ENCODE measurements at regions not wholly inside any gene's neighbourhood (a gene's known extent, or its start where the extent isn't known, plus 50 kb on each side); places are given as distances from the start of the nearest gene placed in this dataset.
A peak's percentile ranks its signal among the peaks of the same experiment; 100 is the strongest.
"Not testable (repeated sequence)": the region's sequence is repeated elsewhere in the genome, so short reads cannot be mapped to it uniquely, and the experiment has no call there.

DNA sequence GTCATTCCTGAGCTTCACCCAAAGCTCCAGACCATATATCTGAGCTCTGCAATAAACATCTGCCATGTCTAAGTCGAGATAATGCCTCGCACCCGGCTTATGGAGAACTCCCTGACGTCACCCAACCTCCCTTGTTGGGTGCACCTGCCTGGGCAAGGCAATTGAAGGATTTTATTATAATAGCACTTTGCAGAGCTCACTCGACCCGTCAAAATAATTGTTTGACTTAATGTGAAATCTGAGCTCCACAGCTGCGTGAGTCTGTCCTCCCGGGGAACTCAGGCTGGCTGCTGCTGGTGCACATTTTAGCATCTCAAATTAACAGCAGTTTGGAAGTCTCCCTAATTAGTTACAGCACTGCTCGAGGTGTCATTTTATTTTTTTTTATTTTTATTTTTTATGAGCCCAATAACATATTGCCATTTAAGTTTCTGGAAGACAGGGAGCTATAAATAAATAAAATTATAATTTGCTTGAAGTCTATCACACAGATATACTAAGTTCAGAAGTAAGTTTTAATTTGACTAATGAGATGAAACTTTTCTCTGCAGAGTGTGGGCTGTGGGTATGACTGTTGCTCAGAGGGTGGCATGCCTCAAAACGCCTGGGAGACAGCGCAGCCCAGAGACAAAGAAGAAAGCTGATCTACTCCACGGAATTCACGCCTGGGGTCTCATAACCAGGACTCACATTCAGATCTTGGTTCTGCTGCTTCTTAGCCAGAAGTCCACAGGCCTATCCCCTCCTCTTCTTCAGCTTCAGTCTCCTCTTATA lies 401.4 kb upstream of the C16orf82 start:
- DNase-seq = peak; percentile 98

DNA sequence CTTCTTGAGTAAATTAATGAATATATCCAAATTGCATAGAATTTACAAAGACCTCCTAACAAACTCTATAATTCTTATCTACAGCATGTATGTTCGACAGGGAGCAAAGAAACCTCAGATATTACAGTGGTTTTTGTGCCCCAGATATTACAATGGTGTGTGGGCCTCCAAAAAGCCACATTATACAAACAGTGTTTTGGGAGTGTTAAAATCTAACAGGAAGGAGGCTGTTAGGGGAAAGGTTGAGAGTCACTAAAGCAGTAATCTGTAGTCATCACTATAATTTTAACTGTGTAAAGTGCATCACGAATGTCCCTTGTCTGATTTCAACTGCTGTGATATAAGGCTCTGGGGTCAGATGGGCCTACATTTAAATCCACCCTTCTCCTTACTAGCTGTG lies 400.2 kb upstream of the C16orf82 start:
- DNase-seq = no peak

DNA sequence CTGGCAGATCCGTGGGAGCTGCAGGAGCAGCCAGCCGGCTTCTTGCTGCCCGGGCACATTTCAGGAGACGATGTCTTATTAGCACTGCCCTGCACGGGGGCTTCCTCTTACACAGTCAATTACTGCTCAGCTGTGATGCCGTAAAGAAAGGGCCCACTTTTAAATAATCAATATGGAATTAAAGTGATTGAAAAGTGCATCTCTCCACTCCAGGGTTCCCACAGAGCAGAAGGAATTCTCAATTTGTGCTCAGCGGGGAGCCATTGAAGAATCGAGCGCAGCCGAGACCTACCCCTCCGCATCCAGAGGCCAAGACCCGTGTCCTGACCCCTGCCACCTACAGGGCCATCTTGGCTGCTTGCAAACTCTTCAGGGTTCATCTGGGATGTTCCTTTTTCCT lies 399.4 kb upstream of the C16orf82 start:
- no peak for DNase-seq

DNA sequence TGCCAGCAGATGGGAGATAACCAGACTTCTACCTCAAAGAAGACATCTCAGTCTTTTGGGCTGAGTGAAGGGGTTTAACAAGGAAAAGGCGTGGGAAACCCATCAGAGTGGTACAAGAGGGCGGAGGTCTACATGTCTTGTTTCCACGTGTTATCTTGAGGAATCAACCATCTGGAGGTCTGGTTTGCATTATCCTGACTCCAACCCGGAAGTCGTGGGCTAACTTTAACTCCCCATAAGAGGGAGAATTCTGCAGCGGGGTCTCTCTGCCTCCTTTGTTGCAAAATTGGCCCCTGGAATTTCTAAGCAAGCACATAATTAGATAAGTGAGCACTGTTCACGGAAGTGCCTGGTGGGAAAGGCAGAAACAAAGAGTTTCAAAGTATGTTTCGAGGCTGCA lies 398.7 kb upstream of the C16orf82 start:
- no peak for DNase-seq

DNA sequence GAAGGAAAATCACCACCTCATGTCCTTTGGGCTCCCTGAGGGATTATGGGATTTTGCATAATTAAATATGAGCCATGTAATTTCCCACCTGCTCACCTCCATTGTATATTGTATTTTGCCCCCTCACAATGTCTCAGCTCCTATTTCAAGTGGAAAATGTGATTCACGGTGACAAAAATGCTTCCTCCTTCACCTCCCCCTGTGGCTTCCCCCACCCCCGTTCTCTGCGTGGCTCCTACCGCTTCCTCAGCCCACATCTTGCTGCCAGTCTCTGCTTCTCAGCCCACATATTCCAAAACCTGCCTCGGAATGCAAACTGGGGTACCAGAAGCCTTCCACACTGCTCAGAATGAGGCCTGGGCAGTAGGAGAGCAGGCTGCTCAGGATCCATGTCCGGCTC lies 394.5 kb upstream of the C16orf82 start:
- DNase-seq = no peak

DNA sequence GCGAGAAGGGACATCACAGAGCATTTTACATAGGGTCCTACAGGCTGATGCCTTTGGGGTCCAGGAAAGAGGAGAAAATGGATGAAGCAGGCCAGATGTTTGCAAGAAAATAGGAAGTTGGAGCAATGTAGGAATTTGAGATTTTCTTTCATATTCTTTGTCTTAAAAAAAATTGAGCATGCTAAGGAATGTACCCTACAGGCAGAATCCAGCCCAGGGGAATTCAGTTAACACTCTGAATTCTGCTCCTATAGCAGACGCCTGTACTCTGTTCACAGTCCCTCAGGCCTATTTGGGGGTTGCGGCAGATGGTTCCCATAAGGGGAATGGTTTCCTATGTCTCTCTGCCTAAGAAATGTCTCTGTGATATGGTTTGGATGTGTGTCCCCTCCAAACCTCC lies 393.7 kb upstream of the C16orf82 start:
- no peak for DNase-seq

DNA sequence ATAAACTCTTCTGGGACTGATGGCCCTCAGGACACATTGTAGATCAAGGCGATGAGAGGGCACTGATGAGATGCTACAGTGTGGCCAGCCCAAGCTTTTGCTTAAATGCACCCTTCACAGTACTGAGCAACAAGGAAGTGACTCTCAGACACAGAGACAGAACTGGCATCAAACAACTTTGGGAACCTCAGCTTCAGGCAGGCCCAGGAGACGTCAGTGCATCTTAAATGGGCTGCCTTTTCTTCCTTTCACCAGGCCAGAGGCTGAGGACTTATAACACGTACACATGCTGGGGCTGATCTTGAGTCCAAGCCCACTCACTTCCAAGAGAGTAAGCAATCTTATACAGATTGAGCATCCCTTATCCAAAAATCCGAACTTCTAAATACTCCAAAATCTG lies 386.1 kb upstream of the C16orf82 start:
- DNase-seq = no peak

DNA sequence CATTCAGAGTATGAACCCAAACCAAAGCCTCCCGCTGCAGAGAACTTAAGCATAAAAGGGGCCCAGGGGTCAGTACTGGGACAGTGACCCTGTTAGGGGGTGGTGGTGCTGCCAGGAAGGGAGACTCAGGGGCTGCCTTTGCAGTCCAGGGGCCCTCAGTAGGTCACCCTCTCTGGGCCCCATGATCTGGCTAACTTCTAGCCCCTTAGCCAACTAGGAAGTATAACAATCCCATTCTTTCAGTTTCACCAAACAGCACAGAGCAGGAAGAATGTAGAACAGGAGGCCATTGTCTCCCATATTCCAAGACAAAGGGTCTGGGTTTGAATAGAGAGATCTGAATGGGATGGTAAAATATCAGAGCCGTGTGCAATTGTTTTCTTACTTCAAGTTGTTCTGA lies 378.6 kb upstream of the C16orf82 start:
- no peak for DNase-seq

DNA sequence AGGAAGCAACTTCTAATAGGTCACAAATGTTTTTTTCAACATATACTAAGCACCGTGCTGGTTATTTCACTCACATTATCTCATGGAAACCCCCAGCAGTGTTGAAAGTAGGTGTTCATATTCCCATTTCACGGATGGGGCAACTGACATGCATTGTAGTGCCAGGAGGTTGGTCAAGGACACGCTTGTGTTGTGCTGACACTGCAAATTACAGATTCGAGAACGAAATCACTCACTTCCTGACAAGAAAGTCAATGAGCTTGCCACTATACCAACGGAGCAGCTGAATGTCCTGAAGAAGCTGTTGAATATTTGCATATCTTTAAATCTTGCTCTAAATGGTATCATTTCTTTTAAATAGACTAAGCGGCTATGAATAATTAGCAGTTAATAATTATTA lies 378.0 kb upstream of the C16orf82 start:
- no peak for DNase-seq

DNA sequence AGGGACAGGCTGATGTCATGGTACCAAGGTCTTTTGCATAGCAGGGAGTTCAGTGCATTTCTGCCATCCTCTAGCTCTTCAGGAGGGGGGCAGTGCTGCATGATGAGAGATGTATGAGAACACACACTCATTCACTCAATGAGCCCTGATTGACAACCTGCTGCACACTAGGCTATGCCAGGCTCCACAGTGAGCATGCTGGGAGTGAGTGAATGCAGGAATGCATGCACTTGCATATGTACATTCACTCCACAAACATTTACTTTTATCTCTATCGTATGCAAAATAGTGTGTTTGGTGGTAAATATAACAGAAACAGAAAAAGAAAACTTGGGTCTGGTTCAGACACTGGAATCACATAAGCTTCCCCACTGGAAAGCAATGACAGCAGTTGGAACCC lies 374.1 kb upstream of the C16orf82 start:
- no peak for DNase-seq

DNA sequence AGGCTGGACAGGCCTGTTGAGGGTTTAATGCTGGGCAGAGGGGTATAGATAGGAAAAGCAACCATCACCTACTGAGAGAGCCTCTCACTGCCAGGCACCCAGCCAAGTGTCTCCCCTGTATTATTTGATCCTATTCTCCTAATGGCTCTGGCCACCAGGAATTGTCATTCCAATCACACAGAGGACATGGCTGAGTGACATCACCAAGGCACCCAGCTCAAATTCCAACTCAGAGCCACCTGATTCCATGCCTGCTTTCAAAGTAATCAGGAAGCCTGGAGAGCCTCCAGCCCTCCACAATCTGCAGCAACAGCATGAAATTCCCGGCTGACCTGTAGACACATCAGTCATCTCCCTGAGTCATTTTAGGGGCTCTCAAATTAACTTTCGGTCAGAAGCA lies 368.9 kb upstream of the C16orf82 start:
- no peak for DNase-seq

DNA sequence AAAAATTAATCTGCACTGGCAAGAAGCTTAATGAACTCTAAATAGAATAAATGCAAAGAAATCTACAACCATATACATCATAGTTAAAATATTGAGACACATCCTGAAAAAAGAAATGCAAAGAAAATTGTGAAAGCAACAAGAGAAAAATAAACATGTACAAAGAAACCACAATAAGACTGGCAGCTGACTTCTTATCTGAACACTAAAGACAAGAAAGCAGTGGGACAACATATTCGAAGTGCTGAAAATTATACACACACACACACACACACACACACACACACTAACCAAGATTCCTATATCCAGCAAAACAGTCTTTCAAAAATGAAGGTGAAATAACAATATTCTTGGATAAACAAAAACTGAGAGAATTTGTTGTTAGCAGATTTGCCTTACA lies 366.5 kb upstream of the C16orf82 start:
- no peak for DNase-seq

DNA sequence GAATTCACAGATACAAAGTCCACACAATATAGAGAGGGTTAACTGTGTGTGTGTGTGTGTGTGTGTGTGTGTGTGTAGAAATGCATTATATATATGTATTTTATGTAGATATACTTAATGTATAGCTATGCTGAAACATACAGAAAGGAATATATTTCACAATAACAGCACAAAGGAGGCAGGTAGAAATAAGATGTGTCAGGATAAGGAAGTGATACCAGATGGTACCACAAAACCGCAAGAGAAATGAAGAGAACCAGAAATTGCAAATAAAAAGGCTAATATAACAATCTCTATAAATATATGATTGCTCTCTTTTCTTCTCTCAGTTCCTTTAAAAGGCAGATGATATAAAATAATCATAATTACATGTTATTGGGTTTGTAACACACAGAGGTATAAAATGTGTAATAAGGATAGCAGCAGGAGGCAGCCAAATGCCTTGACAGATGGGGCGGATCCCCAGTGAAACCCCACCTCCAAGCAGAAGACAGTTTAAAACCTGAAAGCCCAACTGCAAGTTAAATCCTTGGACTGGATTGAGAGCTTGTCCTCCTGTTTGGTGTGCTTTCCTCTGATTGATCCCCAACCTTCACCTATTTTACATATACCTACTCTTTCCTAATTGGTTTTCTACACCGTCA lies 365.4 kb upstream of the C16orf82 start:
- no peak for DNase-seq

DNA sequence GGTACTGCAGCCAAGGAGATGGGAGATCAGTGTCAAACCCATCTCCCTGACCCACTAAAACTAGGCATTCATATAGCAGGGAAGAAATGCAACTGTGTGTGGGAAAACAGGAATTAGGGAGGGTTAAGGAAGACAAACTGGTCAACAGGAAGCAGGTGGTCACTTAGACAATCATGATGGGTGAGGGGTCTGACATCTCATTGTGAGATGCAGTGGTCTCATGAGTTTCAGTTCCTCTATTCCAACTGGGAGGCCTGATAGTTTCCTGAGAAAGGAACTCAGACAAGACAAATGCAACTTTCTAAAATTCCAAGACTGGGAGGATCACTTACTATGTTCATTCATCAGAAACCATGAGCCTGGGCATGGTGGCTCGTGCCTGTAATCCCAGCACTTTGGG lies 361.4 kb upstream of the C16orf82 start:
- no peak for DNase-seq

DNA sequence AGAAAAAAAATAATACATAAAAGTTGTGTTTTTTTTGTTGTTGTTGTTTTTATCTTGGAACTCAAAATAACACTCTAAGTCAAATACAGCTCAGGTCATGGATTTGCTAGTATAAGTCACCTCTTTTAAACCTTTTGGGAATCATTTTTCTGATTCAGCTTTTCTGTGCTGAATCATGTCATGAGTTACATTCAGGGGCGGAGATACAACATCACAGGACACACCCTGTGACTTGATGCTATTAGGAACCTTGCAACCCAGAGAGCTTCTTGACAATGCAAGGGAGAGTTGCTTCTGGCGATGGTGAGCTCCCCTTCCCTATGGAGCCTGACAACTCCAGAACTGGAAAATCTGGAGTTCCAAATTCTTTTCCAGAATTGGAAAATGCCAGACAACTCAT lies 358.3 kb upstream of the C16orf82 start:
- no peak for DNase-seq

DNA sequence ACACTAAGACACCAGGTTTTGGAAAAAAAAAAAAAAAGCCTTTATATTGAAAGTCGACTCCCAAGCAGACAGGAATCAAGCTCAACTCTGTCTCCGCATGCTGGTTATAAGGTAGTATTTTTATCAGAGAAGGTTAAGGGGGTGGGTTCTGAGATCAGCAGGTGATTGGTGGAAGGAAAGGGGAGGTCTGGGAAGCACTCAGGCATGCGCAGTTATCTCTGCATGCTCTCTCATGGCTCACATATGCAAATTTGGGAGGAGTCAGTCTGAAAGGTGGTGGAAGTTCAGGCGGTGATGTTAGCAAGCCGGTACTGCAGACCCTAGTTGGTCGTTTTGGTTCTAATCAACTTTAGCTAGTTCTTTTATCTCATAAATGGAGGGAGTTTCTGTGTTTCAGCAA lies 357.6 kb upstream of the C16orf82 start:
- no peak for DNase-seq

DNA sequence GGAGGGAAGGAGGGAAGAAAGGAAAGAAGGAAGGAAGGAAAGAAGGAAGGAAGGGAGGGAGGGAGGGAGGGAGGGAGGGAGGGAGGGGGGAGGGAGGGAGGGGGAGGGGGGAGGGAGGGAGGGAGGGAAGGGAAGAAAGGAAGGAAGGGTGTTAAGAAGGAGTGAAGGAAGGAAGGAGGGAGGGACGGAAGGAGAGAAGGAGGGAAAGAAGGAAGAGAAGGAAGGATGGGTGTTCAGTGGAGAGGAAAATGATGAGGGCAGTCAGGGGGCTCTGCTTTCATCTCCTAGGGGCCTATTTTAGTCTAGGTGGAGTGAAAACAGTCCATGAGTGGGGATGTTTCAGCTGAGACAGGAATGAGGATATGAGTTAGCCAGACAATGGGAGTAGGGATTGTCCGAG lies 357.0 kb upstream of the C16orf82 start:
- DNase-seq = no peak

DNA sequence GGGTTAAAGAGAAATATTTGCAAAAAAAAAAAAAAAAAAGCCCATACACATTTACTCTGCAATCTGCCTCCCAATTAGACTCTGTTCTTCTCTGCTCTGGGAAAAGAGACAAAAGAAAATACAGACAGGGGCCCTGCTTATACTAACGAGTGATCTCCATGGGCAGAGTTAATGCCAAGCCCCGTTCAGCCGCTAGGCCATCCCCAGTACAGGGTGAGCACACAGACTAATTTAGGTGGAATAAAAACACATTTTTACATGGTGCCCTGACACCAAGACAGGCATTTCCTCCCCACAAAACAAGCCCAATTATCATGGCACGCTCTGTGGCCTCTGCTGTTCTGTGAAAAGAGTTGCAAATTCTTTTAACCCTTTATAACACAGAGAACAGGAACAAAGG lies 356.3 kb upstream of the C16orf82 start:
- DNase-seq = no peak

DNA sequence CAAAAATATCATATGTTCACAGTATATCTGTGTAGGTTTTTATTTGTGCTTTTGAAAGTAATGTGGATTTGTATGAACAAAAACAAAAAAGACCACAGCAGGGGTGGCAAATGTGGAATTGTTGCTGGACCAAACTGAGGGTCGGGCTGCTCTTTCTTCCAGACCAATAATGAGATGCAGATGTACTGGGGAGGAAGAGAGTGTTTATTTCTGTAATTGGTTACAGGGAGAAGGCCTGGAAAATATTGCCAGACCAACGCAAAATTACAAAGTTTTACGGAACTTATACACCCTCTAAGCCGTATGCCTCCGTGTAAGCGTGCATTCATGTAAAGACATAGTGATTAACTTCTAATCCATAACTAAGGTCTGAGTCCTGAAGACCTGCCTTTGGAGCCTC lies 353.9 kb upstream of the C16orf82 start:
- DNase-seq = no peak

DNA sequence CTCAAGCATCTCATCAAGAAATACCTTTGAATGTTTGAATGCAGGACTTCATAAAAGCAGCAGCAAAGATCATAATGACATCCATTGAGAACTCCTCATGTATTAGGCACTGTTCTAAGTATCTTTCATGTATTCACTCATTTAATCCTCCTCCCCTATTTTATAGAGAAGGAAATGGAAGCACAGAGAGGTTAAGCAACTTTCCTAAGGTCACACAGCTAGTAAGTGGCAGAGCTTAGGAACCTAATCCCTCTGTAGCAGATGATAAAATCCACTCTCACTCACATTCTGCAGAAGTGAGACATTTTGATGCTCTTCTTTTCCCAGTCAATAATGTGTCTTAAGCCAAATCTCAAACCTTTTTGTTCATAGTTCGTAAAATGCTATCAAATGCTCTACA lies 350.8 kb upstream of the C16orf82 start:
- DNase-seq = no peak

DNA sequence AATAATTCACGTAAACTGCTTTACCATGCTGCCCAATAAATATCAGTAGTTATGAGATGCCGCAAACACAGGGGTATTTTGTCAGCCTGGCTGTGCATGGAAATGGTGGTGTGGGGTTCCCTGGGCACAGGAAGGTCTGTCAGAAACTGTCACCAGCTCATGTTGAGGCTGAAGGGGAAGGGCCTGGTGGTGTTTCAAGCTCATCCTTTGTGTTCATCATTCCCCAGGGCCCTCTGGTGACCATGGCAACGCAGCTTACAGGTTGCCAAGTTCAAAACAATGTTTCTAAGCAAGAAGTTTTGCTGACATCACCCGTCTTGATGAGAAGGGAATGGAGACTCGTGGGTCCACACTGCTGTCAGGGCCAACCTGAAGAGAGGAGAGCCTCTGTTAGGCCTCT lies 348.9 kb upstream of the C16orf82 start:
- DNase-seq = no peak

DNA sequence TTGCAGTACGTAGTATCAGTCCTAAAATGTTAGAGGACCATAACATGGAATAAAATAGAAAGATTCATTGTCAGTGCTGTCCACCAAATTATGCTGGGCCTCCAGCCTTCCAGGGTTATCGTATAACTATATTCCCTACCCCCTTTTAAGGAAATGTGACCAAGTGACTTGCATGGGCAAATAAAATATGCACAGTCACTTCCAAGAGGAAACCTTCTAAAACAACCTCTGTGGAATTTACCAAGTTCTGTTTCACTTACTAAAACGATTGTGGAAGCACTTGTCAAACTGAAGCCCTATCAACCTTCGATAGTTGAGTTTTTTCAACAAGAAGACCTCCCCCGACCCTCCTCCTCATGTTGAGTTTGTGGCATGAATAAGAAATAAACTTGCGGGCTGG lies 345.4 kb upstream of the C16orf82 start:
- DNase-seq = no peak

DNA sequence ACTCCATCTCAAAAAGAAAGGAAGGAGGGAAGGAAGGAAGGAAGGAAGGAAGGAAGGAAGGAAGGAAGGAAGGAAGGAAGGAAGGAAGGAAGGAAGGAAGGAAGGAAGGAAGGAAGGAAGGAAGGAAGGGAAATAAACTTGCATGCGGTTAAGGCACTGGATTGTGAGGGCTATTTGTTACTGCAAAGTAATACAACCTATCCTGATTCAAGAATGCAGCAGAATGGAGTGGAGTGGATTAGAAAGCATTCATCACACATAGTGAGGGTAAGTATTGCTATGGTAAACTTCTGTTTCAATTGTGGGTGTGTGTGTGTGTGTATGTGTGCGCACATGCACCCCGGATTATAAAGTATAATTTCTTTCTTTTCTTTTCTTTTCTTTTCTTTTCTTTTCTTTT lies 344.8 kb upstream of the C16orf82 start:
- not testable (repeated sequence) for DNase-seq

DNA sequence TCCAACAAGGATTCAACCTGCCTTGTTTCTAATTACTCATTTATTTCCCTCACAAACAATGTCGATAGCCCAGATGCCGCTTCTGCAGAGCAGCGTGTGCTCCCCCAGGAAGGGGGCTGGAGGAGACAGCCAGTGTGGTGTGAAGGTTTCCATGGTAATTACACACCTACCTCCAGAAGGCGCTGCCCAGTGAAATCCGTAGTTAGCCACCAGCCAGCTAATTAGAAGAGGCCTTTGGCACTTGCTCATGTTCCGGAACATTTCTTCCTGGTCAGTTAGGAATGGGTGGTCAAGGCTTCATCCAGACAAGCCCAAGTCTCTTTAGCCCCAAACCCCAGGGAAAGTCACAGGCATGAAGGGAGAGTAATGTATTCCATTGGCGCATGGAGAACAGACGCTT lies 342.5 kb upstream of the C16orf82 start:
- DNase-seq = no peak

DNA sequence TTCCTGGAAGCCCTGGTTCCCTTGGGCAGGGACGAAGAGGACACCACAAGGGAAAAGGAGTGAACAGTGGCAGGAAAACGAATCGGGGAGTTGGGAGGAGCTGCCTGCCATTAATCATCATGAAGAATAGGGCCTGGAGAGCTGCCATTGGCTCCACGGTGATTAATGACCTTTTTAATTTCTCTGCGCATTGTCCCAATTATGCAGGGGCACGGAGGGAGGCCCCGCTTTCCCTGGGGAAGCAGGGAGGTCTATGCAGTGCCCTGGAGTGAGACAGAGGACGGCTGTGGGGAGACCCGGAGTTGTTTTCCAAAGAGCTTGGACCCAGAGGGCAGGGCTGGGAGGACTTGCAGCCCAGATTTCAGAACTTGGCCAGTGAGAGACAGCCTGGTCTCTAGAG lies 338.9 kb upstream of the C16orf82 start:
- no peak for DNase-seq
